ENCODE measurements at regions not wholly inside any gene's neighbourhood (a gene's known extent, or its start where the extent isn't known, plus 50 kb on each side); places are given as distances from the start of the nearest gene placed in this dataset.
A peak's percentile ranks its signal among the peaks of the same experiment; 100 is the strongest.

DNA sequence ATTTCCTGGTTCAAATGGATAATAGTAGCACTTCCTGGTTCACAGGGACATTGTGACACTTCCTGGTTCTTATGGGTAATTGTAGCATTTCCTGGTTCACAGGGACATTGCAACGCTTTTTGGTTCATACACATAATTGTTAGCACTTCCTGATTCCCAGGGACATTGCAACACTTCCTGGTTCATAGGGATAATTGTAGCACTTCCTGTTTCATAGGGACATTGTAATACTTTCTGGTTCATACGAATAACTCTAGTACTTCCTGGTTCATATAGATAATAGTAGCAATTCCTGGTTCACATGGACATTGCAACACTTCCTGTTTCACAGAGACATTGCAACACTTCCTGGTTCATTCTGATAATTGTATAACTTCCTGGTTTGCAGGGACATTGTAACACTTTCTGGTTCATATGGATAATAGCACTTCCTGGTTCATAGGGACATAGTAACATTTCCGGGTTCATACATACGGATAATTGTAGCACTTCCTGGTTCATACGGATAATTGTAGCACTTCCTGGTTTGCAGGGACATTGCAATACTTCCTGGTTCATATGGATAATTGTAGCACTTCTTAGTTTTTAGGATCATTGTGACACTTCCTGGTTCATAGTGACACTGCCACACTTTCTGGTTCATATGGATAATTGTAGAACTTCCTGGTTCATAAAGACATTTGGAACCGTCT lies 61.6 kb upstream of the CD99 start (continued):
- TF ChIP-seq, protein P1, sequence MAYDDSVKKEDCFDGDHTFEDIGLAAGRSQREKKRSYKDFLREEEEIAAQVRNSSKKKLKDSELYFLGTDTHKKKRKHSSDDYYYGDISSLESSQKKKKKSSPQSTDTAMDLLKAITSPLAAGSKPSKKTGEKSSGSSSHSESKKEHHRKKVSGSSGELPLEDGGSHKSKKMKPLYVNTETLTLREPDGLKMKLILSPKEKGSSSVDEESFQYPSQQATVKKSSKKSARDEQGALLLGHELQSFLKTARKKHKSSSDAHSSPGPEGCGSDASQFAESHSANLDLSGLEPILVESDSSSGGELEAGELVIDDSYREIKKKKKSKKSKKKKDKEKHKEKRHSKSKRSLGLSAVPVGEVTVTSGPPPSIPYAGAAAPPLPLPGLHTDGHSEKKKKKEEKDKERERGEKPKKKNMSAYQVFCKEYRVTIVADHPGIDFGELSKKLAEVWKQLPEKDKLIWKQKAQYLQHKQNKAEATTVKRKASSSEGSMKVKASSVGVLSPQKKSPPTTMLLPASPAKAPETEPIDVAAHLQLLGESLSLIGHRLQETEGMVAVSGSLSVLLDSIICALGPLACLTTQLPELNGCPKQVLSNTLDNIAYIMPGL (CRISPR knock-in tag; IDR thresholded peaks at IDR 0.05), result no peak
- TF ChIP-seq, protein P2, sequence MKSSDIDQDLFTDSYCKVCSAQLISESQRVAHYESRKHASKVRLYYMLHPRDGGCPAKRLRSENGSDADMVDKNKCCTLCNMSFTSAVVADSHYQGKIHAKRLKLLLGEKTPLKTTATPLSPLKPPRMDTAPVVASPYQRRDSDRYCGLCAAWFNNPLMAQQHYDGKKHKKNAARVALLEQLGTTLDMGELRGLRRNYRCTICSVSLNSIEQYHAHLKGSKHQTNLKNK (CRISPR knock-in tag; IDR thresholded peaks at IDR 0.05), result no peak
- TF ChIP-seq, protein P3, sequence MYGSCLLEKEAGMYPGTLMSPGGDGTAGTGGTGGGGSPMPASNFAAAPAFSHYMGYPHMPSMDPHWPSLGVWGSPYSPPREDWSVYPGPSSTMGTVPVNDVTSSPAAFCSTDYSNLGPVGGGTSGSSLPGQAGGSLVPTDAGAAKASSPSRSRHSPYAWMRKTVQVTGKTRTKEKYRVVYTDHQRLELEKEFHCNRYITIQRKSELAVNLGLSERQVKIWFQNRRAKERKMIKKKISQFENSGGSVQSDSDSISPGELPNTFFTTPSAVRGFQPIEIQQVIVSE (CRISPR knock-in tag; IDR thresholded peaks at IDR 0.05; ENCODE audit: borderline replicate concordance), result no peak
- TF ChIP-seq ZNF138 (CRISPR knock-in tag; conservative IDR thresholded peaks at IDR 0.05) (no peak), ZNF317 (CRISPR knock-in tag; IDR thresholded peaks at IDR 0.05; ENCODE audit: borderline replicate concordance, low read depth) (no peak), NFATC4 (CRISPR knock-in tag; IDR thresholded peaks at IDR 0.05) (no peak)
- TF ChIP-seq, protein P4, sequence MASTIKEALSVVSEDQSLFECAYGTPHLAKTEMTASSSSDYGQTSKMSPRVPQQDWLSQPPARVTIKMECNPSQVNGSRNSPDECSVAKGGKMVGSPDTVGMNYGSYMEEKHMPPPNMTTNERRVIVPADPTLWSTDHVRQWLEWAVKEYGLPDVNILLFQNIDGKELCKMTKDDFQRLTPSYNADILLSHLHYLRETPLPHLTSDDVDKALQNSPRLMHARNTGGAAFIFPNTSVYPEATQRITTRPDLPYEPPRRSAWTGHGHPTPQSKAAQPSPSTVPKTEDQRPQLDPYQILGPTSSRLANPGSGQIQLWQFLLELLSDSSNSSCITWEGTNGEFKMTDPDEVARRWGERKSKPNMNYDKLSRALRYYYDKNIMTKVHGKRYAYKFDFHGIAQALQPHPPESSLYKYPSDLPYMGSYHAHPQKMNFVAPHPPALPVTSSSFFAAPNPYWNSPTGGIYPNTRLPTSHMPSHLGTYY (CRISPR knock-in tag; IDR thresholded peaks at IDR 0.05), result no peak
- TF ChIP-seq, protein P5, sequence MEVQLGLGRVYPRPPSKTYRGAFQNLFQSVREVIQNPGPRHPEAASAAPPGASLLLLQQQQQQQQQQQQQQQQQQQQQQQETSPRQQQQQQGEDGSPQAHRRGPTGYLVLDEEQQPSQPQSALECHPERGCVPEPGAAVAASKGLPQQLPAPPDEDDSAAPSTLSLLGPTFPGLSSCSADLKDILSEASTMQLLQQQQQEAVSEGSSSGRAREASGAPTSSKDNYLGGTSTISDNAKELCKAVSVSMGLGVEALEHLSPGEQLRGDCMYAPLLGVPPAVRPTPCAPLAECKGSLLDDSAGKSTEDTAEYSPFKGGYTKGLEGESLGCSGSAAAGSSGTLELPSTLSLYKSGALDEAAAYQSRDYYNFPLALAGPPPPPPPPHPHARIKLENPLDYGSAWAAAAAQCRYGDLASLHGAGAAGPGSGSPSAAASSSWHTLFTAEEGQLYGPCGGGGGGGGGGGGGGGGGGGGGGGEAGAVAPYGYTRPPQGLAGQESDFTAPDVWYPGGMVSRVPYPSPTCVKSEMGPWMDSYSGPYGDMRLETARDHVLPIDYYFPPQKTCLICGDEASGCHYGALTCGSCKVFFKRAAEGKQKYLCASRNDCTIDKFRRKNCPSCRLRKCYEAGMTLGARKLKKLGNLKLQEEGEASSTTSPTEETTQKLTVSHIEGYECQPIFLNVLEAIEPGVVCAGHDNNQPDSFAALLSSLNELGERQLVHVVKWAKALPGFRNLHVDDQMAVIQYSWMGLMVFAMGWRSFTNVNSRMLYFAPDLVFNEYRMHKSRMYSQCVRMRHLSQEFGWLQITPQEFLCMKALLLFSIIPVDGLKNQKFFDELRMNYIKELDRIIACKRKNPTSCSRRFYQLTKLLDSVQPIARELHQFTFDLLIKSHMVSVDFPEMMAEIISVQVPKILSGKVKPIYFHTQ (CRISPR knock-in tag; IDR thresholded peaks at IDR 0.05), result no peak

DNA sequence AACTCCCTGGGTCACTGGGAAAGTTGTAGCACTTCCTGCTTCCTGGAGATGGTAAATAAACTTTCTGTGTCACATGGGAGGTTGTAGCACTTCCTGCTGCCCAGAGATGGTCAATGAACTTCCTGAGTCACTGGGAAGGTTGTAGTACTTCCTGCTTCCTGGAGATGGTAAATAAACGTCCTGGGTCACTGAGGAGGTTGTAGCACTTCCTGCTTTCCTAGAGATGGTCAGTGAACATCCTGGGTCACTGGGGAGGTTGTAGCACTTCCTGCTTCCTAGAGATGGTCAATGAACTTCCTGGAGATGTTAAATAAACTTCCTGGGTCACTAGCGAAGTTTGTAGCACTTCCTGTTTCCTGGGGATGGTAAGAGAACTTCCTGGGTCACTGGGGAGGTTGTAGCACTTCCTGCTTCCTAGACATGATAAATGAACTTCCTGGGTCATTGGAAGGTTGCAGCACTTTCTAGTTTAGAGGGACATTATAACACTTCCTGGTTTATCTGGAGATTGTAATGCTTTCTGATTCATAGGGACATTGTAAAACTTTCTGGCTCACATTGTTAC lies 62.3 kb upstream of the CD99 start:
- ChIA-PET CTCF (no interaction called here), POLR2A (no interaction called here)
- Mint-ChIP-seq H3K4me1 (no peaks in the 10 kb centered on the region), H3K27ac (no peak overlapping the region), H3K4me3 (no peak overlapping the region), H3K9me3 (peaks cover 31% of the 10 kb centered on the region), H3K27me3 (ENCODE audit: low read depth) (no peaks in the 10 kb centered on the region), H3K36me3 (peaks cover 83% of the 10 kb centered on the region)
- no peak for TF ChIP-seq TCF7 (CRISPR knock-in tag; IDR thresholded peaks at IDR 0.05; ENCODE audit: low read depth)
- TF ChIP-seq, protein P6, sequence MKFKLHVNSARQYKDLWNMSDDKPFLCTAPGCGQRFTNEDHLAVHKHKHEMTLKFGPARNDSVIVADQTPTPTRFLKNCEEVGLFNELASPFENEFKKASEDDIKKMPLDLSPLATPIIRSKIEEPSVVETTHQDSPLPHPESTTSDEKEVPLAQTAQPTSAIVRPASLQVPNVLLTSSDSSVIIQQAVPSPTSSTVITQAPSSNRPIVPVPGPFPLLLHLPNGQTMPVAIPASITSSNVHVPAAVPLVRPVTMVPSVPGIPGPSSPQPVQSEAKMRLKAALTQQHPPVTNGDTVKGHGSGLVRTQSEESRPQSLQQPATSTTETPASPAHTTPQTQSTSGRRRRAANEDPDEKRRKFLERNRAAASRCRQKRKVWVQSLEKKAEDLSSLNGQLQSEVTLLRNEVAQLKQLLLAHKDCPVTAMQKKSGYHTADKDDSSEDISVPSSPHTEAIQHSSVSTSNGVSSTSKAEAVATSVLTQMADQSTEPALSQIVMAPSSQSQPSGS (CRISPR knock-in tag; IDR thresholded peaks at IDR 0.05; ENCODE audit: borderline replicate concordance, low read depth), result no peak
- TF ChIP-seq IRF2 (CRISPR knock-in tag; IDR thresholded peaks at IDR 0.05; ENCODE audit: borderline replicate concordance, low read depth), result no peak
- no peak for DNase-seq (ENCODE audit: low spot score)
- ATAC-seq, result no peak

DNA sequence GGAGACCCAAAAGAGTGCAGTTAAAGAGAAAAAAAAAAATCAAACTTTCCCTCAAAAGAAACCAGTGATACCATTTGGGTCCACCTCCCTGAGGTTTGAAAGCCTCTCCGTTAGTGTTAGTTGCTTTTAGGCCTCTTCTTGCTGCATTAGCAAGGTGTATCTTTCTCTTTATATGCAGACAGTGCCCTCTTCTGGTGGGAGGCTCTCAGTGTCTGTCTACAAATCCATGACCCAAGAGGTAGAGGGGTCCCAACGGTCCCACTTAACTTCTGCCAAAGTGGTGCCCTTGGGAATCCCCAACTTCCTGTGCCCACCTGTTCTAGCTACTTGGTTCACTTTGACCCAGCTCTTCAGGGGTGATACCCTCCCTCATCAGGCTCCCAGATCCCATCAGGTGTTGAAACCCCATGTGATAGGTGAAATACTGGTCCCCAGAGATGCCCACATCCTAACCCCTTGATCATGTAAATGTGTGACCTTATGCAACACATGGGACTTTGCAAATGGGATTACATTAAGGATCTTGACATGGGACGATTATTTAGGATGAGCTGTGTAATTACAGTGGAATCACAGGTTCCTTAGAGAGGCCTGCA lies 63.7 kb upstream of the CD99 start:
- Mint-ChIP-seq H3K27me3 (ENCODE audit: low read depth) (no peaks in the 10 kb centered on the region), H3K4me3 (no peak overlapping the region), H3K36me3 (peaks cover 89% of the 10 kb centered on the region)

More for the DNA sequence above, 63.7 kb upstream of the CD99 start:
- DNase-seq (ENCODE audit: low spot score), result peak; percentile 72
- TF ChIP-seq, protein P7, sequence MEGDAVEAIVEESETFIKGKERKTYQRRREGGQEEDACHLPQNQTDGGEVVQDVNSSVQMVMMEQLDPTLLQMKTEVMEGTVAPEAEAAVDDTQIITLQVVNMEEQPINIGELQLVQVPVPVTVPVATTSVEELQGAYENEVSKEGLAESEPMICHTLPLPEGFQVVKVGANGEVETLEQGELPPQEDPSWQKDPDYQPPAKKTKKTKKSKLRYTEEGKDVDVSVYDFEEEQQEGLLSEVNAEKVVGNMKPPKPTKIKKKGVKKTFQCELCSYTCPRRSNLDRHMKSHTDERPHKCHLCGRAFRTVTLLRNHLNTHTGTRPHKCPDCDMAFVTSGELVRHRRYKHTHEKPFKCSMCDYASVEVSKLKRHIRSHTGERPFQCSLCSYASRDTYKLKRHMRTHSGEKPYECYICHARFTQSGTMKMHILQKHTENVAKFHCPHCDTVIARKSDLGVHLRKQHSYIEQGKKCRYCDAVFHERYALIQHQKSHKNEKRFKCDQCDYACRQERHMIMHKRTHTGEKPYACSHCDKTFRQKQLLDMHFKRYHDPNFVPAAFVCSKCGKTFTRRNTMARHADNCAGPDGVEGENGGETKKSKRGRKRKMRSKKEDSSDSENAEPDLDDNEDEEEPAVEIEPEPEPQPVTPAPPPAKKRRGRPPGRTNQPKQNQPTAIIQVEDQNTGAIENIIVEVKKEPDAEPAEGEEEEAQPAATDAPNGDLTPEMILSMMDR (IDR thresholded peaks at IDR 0.05), result peak; percentile 57
- TF ChIP-seq ZNF121 (CRISPR knock-in tag; IDR thresholded peaks at IDR 0.05), result 0 out of 2 replicates have a peak, but pooled peaks have one; percentile 13
- TF ChIP-seq, protein P3 (CRISPR knock-in tag; IDR thresholded peaks at IDR 0.05; ENCODE audit: borderline replicate concordance), result no peak
- Mint-ChIP-seq H3K9me3 (peaks cover 31% of the 10 kb centered on the region), H3K27ac (0 out of 2 replicates have a peak overlapping the region, but pooled peaks have one; percentile 37), H3K4me1 (peaks cover 4% of the 10 kb centered on the region)
- ChIA-PET POLR2A (no interaction called here), CTCF (no interaction called here)
- peak; percentile 88 for ATAC-seq

All from WTC11 (cell line).